ENCODE measurements at regions not wholly inside any gene's neighbourhood (a gene's known extent, or its start where the extent isn't known, plus 50 kb on each side); places are given as distances from the start of the nearest gene placed in this dataset.
A peak's percentile ranks its signal among the peaks of the same experiment; 100 is the strongest.
"Not testable (repeated sequence)": the region's sequence is repeated elsewhere in the genome, so short reads cannot be mapped to it uniquely, and the experiment has no call there.

GRCh38 chr2:121818546-121818945 is 63.1 kb downstream of the TSN start:
- DNase-seq: no peak

GRCh38 chr2:121819846-121820245 is 64.4 kb downstream of the TSN start:
- DNase-seq: no peak

GRCh38 chr2:121821476-121822158 is 66.2 kb downstream of the TSN start:
- no peak for DNase-seq

- no peak for DNase-seq
Observed at GRCh38 chr2:121824264-121824663, 68.8 kb downstream of the TSN start.

- no peak for DNase-seq
Observed at GRCh38 chr2:121825003-121825950, 69.8 kb downstream of the TSN start.

- no peak for DNase-seq
Observed at GRCh38 chr2:121826036-121826435, 70.6 kb downstream of the TSN start.

- no peak for DNase-seq
Observed at GRCh38 chr2:121828281-121828731, 72.9 kb downstream of the TSN start.

- DNase-seq: peak; percentile 8
Observed at GRCh38 chr2:121830809-121831208, 75.4 kb downstream of the TSN start.

- no peak for DNase-seq
Observed at GRCh38 chr2:121831841-121832240, 76.4 kb downstream of the TSN start.

- DNase-seq: no peak
Observed at GRCh38 chr2:121832412-121833357, 77.2 kb downstream of the TSN start.

GRCh38 chr2:121833358-121833723 is 77.9 kb downstream of the TSN start:
- DNase-seq: no peak

GRCh38 chr2:121836611-121837010 is 81.2 kb downstream of the TSN start:
- DNase-seq: no peak

GRCh38 chr2:121837591-121837990 is 82.1 kb downstream of the TSN start:
- no peak for DNase-seq

GRCh38 chr2:121838551-121838950 is 83.1 kb downstream of the TSN start:
- DNase-seq: no peak

GRCh38 chr2:121839584-121839983 is 84.1 kb downstream of the TSN start:
- DNase-seq: no peak

- no peak for DNase-seq
Observed at GRCh38 chr2:121849236-121849635, 93.8 kb downstream of the TSN start.

GRCh38 chr2:121853149-121853548 is 97.7 kb downstream of the TSN start:
- DNase-seq: not testable (repeated sequence)

GRCh38 chr2:121855510-121855909 is 100.1 kb downstream of the TSN start:
- DNase-seq: no peak

- no peak for DNase-seq
Observed at GRCh38 chr2:121856360-121856759, 100.9 kb downstream of the TSN start.

GRCh38 chr2:121858369-121858768 is 102.9 kb downstream of the TSN start:
- DNase-seq: peak; percentile 48

- DNase-seq: no peak
Observed at GRCh38 chr2:121858847-121859246, 103.4 kb downstream of the TSN start.

GRCh38 chr2:121860033-121860757 is 104.7 kb downstream of the TSN start:
- peak; percentile 86 for DNase-seq

All from fibroblast of upper back skin (primary cell).